ENCODE measurements at regions not wholly inside any gene's neighbourhood (a gene's known extent, or its start where the extent isn't known, plus 50 kb on each side); places are given as distances from the start of the nearest gene placed in this dataset.

DNA sequence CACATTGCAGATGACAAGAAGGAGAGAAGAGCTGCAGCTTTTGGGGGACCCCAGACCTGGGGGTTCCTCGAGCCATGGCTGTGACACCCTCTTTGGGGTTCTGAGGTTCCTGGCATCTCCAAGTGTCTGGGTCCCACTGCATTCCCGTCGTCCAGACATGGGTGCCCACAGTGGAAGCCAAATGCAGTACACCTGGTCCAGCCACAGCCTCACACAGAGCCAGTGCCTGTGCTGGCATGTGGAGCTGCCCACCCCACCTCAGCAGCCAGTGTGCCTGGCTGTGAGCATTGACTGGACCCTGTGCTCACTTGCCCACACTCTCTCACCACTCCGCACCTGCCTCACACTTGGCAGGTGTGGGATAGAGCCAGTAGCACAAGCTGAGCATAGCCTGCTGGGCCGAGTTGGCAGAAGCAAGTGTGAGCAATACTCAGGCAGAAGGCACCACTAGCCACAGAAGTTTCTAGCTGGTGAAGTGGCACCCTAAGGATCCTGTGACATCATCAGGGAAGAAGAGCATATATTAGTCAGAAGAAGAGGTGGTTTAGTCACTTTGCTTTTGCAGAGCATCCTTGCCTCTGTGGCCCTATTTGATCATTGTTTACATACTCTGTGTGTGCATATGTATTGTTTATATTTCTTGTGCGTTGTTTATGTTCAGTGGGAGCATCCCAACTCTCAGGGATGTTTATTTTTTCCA, 65.0 kb upstream of the MAGEB2 start:
- TF ChIP-seq, protein P1, sequence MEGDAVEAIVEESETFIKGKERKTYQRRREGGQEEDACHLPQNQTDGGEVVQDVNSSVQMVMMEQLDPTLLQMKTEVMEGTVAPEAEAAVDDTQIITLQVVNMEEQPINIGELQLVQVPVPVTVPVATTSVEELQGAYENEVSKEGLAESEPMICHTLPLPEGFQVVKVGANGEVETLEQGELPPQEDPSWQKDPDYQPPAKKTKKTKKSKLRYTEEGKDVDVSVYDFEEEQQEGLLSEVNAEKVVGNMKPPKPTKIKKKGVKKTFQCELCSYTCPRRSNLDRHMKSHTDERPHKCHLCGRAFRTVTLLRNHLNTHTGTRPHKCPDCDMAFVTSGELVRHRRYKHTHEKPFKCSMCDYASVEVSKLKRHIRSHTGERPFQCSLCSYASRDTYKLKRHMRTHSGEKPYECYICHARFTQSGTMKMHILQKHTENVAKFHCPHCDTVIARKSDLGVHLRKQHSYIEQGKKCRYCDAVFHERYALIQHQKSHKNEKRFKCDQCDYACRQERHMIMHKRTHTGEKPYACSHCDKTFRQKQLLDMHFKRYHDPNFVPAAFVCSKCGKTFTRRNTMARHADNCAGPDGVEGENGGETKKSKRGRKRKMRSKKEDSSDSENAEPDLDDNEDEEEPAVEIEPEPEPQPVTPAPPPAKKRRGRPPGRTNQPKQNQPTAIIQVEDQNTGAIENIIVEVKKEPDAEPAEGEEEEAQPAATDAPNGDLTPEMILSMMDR (IDR thresholded peaks at IDR 0.05): no peak
- no peaks in the 10 kb centered on the region for H3K36me3 Mint-ChIP-seq (ENCODE audit: unreplicated experiment)
- no peaks in the 10 kb centered on the region for H3K27me3 Mint-ChIP-seq (ENCODE audit: unreplicated experiment)
- DNase-seq (ENCODE audit: extremely low spot score, unreplicated experiment): no peak
- H3K27ac Mint-ChIP-seq (ENCODE audit: unreplicated experiment): no peak overlapping the region
- no peak overlapping the region for H3K4me3 Mint-ChIP-seq (ENCODE audit: unreplicated experiment)
- peaks cover 14% of the 10 kb centered on the region for H3K4me1 Mint-ChIP-seq (ENCODE audit: unreplicated experiment)
- H3K9me3 Mint-ChIP-seq (ENCODE audit: unreplicated experiment): no peaks in the 10 kb centered on the region

GRCh38 chrX:30151964-30152363, 63.4 kb upstream of the MAGEB2 start:
- no peak for DNase-seq (ENCODE audit: extremely low spot score, unreplicated experiment)
- Mint-ChIP-seq H3K9me3 (ENCODE audit: unreplicated experiment) (no peaks in the 10 kb centered on the region), H3K4me3 (ENCODE audit: unreplicated experiment) (no peak overlapping the region), H3K27me3 (ENCODE audit: unreplicated experiment) (no peaks in the 10 kb centered on the region), H3K4me1 (ENCODE audit: unreplicated experiment) (peaks cover 14% of the 10 kb centered on the region), H3K27ac (ENCODE audit: unreplicated experiment) (no peak overlapping the region), H3K36me3 (ENCODE audit: unreplicated experiment) (no peaks in the 10 kb centered on the region)
- TF ChIP-seq, protein P1 (IDR thresholded peaks at IDR 0.05): no peak

- Mint-ChIP-seq H3K9me3 (ENCODE audit: unreplicated experiment) (no peaks in the 10 kb centered on the region), H3K4me1 (ENCODE audit: unreplicated experiment) (peaks cover 14% of the 10 kb centered on the region), H3K36me3 (ENCODE audit: unreplicated experiment) (no peaks in the 10 kb centered on the region), H3K4me3 (ENCODE audit: unreplicated experiment) (no peak overlapping the region), H3K27me3 (ENCODE audit: unreplicated experiment) (no peaks in the 10 kb centered on the region), H3K27ac (ENCODE audit: unreplicated experiment) (no peak overlapping the region)
- no peak for DNase-seq (ENCODE audit: extremely low spot score, unreplicated experiment)
- TF ChIP-seq, protein P1 (IDR thresholded peaks at IDR 0.05): no peak
Observed at GRCh38 chrX:30153175-30153880, 62.0 kb upstream of the MAGEB2 start.

GRCh38 chrX:30153881-30154260, 61.5 kb upstream of the MAGEB2 start:
- H3K4me1 Mint-ChIP-seq (ENCODE audit: unreplicated experiment): peaks cover 14% of the 10 kb centered on the region
- H3K27ac Mint-ChIP-seq (ENCODE audit: unreplicated experiment): peak overlapping the region; percentile 36
- H3K36me3 Mint-ChIP-seq (ENCODE audit: unreplicated experiment): no peaks in the 10 kb centered on the region
- H3K9me3 Mint-ChIP-seq (ENCODE audit: unreplicated experiment): no peaks in the 10 kb centered on the region
- H3K4me3 Mint-ChIP-seq (ENCODE audit: unreplicated experiment): no peak overlapping the region
- H3K27me3 Mint-ChIP-seq (ENCODE audit: unreplicated experiment): no peaks in the 10 kb centered on the region
- DNase-seq (ENCODE audit: extremely low spot score, unreplicated experiment): no peak
- TF ChIP-seq, protein P1 (IDR thresholded peaks at IDR 0.05): no peak

DNA sequence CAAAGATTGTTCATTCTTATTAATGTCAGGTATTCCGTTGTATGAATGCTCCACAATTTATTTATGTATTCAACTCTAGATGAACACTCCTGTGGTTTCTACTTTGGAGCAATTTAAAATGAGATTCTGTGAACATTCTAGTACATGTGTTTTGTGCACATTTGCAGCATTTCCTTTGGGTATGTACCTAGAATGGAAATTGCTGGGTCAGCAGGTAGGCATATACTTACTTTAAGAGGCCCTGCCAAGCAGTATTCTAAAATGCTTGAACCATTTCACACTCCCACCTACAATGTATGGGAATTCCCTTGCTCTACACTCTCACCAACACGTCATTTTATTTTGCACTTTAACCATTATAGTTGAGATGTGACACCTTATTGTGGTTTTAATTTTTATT, 59.4 kb upstream of the MAGEB2 start:
- no peak for DNase-seq (ENCODE audit: extremely low spot score, unreplicated experiment)

More for the DNA sequence above, 59.4 kb upstream of the MAGEB2 start:
- Mint-ChIP-seq H3K4me3 (ENCODE audit: unreplicated experiment) (no peak overlapping the region), H3K9me3 (ENCODE audit: unreplicated experiment) (no peaks in the 10 kb centered on the region), H3K27me3 (ENCODE audit: unreplicated experiment) (no peaks in the 10 kb centered on the region), H3K27ac (ENCODE audit: unreplicated experiment) (no peak overlapping the region), H3K4me1 (ENCODE audit: unreplicated experiment) (peaks cover 14% of the 10 kb centered on the region), H3K36me3 (ENCODE audit: unreplicated experiment) (no peaks in the 10 kb centered on the region)
- TF ChIP-seq, protein P1 (IDR thresholded peaks at IDR 0.05): no peak
